ENCODE measurements at regions not wholly inside any gene's neighbourhood (a gene's known extent, or its start where the extent isn't known, plus 50 kb on each side); places are given as distances from the start of the nearest gene placed in this dataset.

GRCh38 chr10:129192344-129193128 lies 274.5 kb upstream of the MGMT start:
- peak; percentile 86 for ATAC-seq (ENCODE audit: low read depth)
- Histone ChIP-seq H3K27me3 (ENCODE audit: insufficient read depth, poor library complexity, severe bottlenecking) (no peaks in the 10 kb centered on the region), H3K36me3 (ENCODE audit: low read depth) (no peaks in the 10 kb centered on the region), H3K27ac (ENCODE audit: poor library complexity, severe bottlenecking) (peak overlapping the region; percentile 50), H3K9me3 (ENCODE audit: severe bottlenecking) (no peaks in the 10 kb centered on the region), H3K4me3 (ENCODE audit: severe bottlenecking) (no peak overlapping the region), H3K4me1 (ENCODE audit: insufficient read depth, poor library complexity, severe bottlenecking) (peaks cover 8% of the 10 kb centered on the region)
- TF ChIP-seq CTCF (IDR thresholded peaks at IDR 0.05; ENCODE audit: poor library complexity, severe bottlenecking) = no peak
- DNase-seq (ENCODE audit: low spot score) = no peak

GRCh38 chr10:129193148-129193547 lies 273.9 kb upstream of the MGMT start:
- H3K27ac ChIP-seq (ENCODE audit: poor library complexity, severe bottlenecking) = peak overlapping the region; percentile 50
- peaks cover 8% of the 10 kb centered on the region for H3K4me1 ChIP-seq (ENCODE audit: insufficient read depth, poor library complexity, severe bottlenecking)

GRCh38 chr10:129194181-129194870 lies 272.7 kb upstream of the MGMT start:
- no peak for DNase-seq (ENCODE audit: low spot score)
- Histone ChIP-seq H3K27ac (ENCODE audit: poor library complexity, severe bottlenecking) (no peak overlapping the region), H3K36me3 (ENCODE audit: low read depth) (no peaks in the 10 kb centered on the region), H3K4me3 (ENCODE audit: severe bottlenecking) (no peak overlapping the region), H3K4me1 (ENCODE audit: insufficient read depth, poor library complexity, severe bottlenecking) (peaks cover 8% of the 10 kb centered on the region), H3K27me3 (ENCODE audit: insufficient read depth, poor library complexity, severe bottlenecking) (no peaks in the 10 kb centered on the region), H3K9me3 (ENCODE audit: severe bottlenecking) (no peaks in the 10 kb centered on the region)
- no peak for TF ChIP-seq CTCF (IDR thresholded peaks at IDR 0.05; ENCODE audit: poor library complexity, severe bottlenecking)
- ATAC-seq (ENCODE audit: low read depth) = no peak

More at GRCh38 chr10:129193148-129193547, 273.9 kb upstream of the MGMT start:
- no peaks in the 10 kb centered on the region for H3K27me3 ChIP-seq (ENCODE audit: insufficient read depth, poor library complexity, severe bottlenecking)
- DNase-seq (ENCODE audit: low spot score) (no peak), ATAC-seq (ENCODE audit: low read depth) (peak; percentile 78)
- no peak for TF ChIP-seq CTCF (IDR thresholded peaks at IDR 0.05; ENCODE audit: poor library complexity, severe bottlenecking)
- H3K36me3 ChIP-seq (ENCODE audit: low read depth) = no peaks in the 10 kb centered on the region
- H3K4me3 ChIP-seq (ENCODE audit: severe bottlenecking) = no peak overlapping the region
- no peaks in the 10 kb centered on the region for H3K9me3 ChIP-seq (ENCODE audit: severe bottlenecking)

- no peaks in the 10 kb centered on the region for H3K9me3 ChIP-seq (ENCODE audit: severe bottlenecking)
- no peak overlapping the region for H3K4me3 ChIP-seq (ENCODE audit: severe bottlenecking)
- TF ChIP-seq CTCF (IDR thresholded peaks at IDR 0.05; ENCODE audit: poor library complexity, severe bottlenecking) = no peak
- H3K27ac ChIP-seq (ENCODE audit: poor library complexity, severe bottlenecking) = no peak overlapping the region
- DNase-seq (ENCODE audit: low spot score) (no peak), ATAC-seq (ENCODE audit: low read depth) (no peak)
- H3K27me3 ChIP-seq (ENCODE audit: insufficient read depth, poor library complexity, severe bottlenecking) = no peaks in the 10 kb centered on the region
- H3K36me3 ChIP-seq (ENCODE audit: low read depth) = no peaks in the 10 kb centered on the region
- H3K4me1 ChIP-seq (ENCODE audit: insufficient read depth, poor library complexity, severe bottlenecking) = no peaks in the 10 kb centered on the region
Observed at GRCh38 chr10:129199826-129200225, 267.2 kb upstream of the MGMT start.

- TF ChIP-seq CTCF (IDR thresholded peaks at IDR 0.05; ENCODE audit: poor library complexity, severe bottlenecking) = no peak
- no peaks in the 10 kb centered on the region for H3K9me3 ChIP-seq (ENCODE audit: severe bottlenecking)
- no peak overlapping the region for H3K4me3 ChIP-seq (ENCODE audit: severe bottlenecking)
- H3K4me1 ChIP-seq (ENCODE audit: insufficient read depth, poor library complexity, severe bottlenecking) = no peaks in the 10 kb centered on the region
- H3K36me3 ChIP-seq (ENCODE audit: low read depth) = no peaks in the 10 kb centered on the region
- no peaks in the 10 kb centered on the region for H3K27me3 ChIP-seq (ENCODE audit: insufficient read depth, poor library complexity, severe bottlenecking)
- H3K27ac ChIP-seq (ENCODE audit: poor library complexity, severe bottlenecking) = no peak overlapping the region
- DNase-seq (ENCODE audit: low spot score) (no peak), ATAC-seq (ENCODE audit: low read depth) (no peak)
Observed at GRCh38 chr10:129203819-129204218, 263.2 kb upstream of the MGMT start.

Measured in RWPE2 (cell line).